Inflammatory macrophage treated with lipopolysaccharide for 4 hours (primary cell): ENCODE measurements at regions not wholly inside any gene's neighbourhood (a gene's known extent, or its start where the extent isn't known, plus 50 kb on each side); places are given as distances from the start of the nearest gene placed in this dataset.

ENCODE experiments used
- DNase-seq: peaks from one replicate; pipeline ENCODE4 v3.0.0-alpha.2; 2020

GRCh38 chr2:5751873-5752482 lies 59.8 kb downstream of the SOX11 start:
- no peak for DNase-seq

GRCh38 chr2:5756272-5756671 lies 64.1 kb downstream of the SOX11 start:
- no peak for DNase-seq

GRCh38 chr2:5758346-5758745 lies 66.2 kb downstream of the SOX11 start:
- no peak for DNase-seq

- no peak for DNase-seq
Measured at GRCh38 chr2:5759949-5760348, 67.8 kb downstream of the SOX11 start.

- no peak for DNase-seq
Measured at GRCh38 chr2:5763531-5763930, 71.3 kb downstream of the SOX11 start.

GRCh38 chr2:5764041-5764440 lies 71.9 kb downstream of the SOX11 start:
- no peak for DNase-seq

- DNase-seq: no peak
Measured at GRCh38 chr2:5766056-5766455, 73.9 kb downstream of the SOX11 start.

- DNase-seq: no peak
Measured at GRCh38 chr2:5766561-5766960, 74.4 kb downstream of the SOX11 start.

- DNase-seq: no peak
Measured at GRCh38 chr2:5777131-5777535, 84.9 kb downstream of the SOX11 start.

GRCh38 chr2:5781679-5782078 lies 89.5 kb downstream of the SOX11 start:
- DNase-seq: no peak

GRCh38 chr2:5782103-5782502 lies 89.9 kb downstream of the SOX11 start:
- no peak for DNase-seq

- DNase-seq: no peak
Measured at GRCh38 chr2:5788447-5788846, 96.3 kb downstream of the SOX11 start.

GRCh38 chr2:5791371-5791770 lies 99.2 kb downstream of the SOX11 start:
- no peak for DNase-seq

- no peak for DNase-seq
Measured at GRCh38 chr2:5794012-5794411, 101.8 kb downstream of the SOX11 start.

- no peak for DNase-seq
Measured at GRCh38 chr2:5798084-5798483, 105.9 kb downstream of the SOX11 start.

GRCh38 chr2:5799348-5799747 lies 107.2 kb downstream of the SOX11 start:
- no peak for DNase-seq

GRCh38 chr2:5803547-5803946 lies 111.4 kb downstream of the SOX11 start:
- DNase-seq: no peak

- DNase-seq: no peak
Measured at GRCh38 chr2:5818961-5819600, 126.9 kb downstream of the SOX11 start.

- no peak for DNase-seq
Measured at GRCh38 chr2:5824126-5824525, 131.9 kb downstream of the SOX11 start.

GRCh38 chr2:5825686-5826085 lies 133.5 kb downstream of the SOX11 start:
- no peak for DNase-seq

GRCh38 chr2:5826979-5827655 lies 134.9 kb downstream of the SOX11 start:
- no peak for DNase-seq

GRCh38 chr2:5834501-5834900 lies 142.3 kb downstream of the SOX11 start:
- no peak for DNase-seq

GRCh38 chr2:5839550-5839949 lies 147.4 kb downstream of the SOX11 start:
- no peak for DNase-seq

- DNase-seq: no peak
Measured at GRCh38 chr2:5841126-5841525, 148.9 kb downstream of the SOX11 start.

GRCh38 chr2:5842326-5842725 lies 150.1 kb downstream of the SOX11 start:
- no peak for DNase-seq
